ENCODE measurements at regions not wholly inside any gene's neighbourhood (a gene's known extent, or its start where the extent isn't known, plus 50 kb on each side); places are given as distances from the start of the nearest gene placed in this dataset.

- TF ChIP-seq EP300 (conservative IDR thresholded peaks at IDR 0.05; ENCODE audit: poor library complexity, severe bottlenecking) (no peak), CTCF (IDR thresholded peaks at IDR 0.05; ENCODE audit: poor library complexity, severe bottlenecking) (no peak), SMC3 (conservative IDR thresholded peaks at IDR 0.05; ENCODE audit: poor library complexity) (no peak), MXI1 (conservative IDR thresholded peaks at IDR 0.05; ENCODE audit: poor library complexity, severe bottlenecking) (no peak), EZH2 (IDR thresholded peaks at IDR 0.05; ENCODE audit: borderline replicate concordance, insufficient read depth, low read length, poor library complexity, severe bottlenecking) (no peak), RAD21 (conservative IDR thresholded peaks at IDR 0.05) (no peak), POLR2AphosphoS5 (IDR thresholded peaks at IDR 0.05) (no peak), REST (IDR thresholded peaks at IDR 0.05; ENCODE audit: borderline replicate concordance) (no peak)
These were observed 162.1 kb upstream of the NTF3 start for GRCh38 chr12:5269846-5270245.
